Common myeloid progenitor, CD34-positive (primary cell): ENCODE measurements at regions not wholly inside any gene's neighbourhood (a gene's known extent, or its start where the extent isn't known, plus 50 kb on each side); places are given as distances from the start of the nearest gene placed in this dataset.

Source experiments
- CTCF ChIA-PET: fragments of 350-600 bp; sonication (Branson Sonifier 250); formaldehyde crosslinking; loops from one replicate; lab custom pipeline; 2021; ENCODE audit warnings: antibody characterized with exemption; lab: Charles Lee
- POLR2A ChIA-PET: fragments of 350-600 bp; sonication (Branson Sonifier 250); formaldehyde crosslinking; loops from one replicate; lab custom pipeline; 2021; ENCODE audit warnings: antibody characterized with exemption; lab: Charles Lee
- DNase-seq, 3 donors: peaks; one replicate each; pipeline versions ENCODE4 v3.0.0 to v3.0.0-alpha.2; 2013
- H3K27ac ChIP-seq, 2 experiments: 1 replicate in 1 of 2; 2 replicates in 1 of 2; pipeline ENCODE4 v1.7.0; 2013; ENCODE audit warnings: inconsistent platforms in 2 of 2, low read length in 2 of 2, mild to moderate bottlenecking in 2 of 2, low read depth in 1 of 2, moderate library complexity in 1 of 2; ENCODE audit not compliant: severe bottlenecking in 2 of 2, insufficient read depth in 1 of 2, poor library complexity in 1 of 2
- H3K27me3 ChIP-seq, 5 experiments: replicated peaks in 2 of 5; 1 replicate in 3 of 5; 2 replicates in 2 of 5; pipeline versions ENCODE4 v1.6.1 to v1.7.0; 2013; ENCODE audit warnings: low read length in 4 of 5, mild to moderate bottlenecking in 2 of 5, moderate library complexity in 2 of 5, inconsistent platforms in 1 of 5; ENCODE audit not compliant: insufficient read depth in 5 of 5, control insufficient read depth in 4 of 5
- H3K36me3 ChIP-seq, 4 experiments: 1 replicate in 2 of 4; 2 replicates in 2 of 4; pipeline versions ENCODE4 v1.6.1 to v1.7.0; 2013; ENCODE audit warnings: low read length in 3 of 4, control low read depth in 1 of 4, mild to moderate bottlenecking in 1 of 4; ENCODE audit not compliant: control insufficient read depth in 4 of 4, insufficient read depth in 4 of 4
- H3K4me1 ChIP-seq, 4 experiments: 1 replicate in 3 of 4; 2 replicates in 1 of 4; pipeline versions ENCODE4 v1.6.1 to v1.7.1; 2013; ENCODE audit warnings: low read length in 3 of 4, mild to moderate bottlenecking in 3 of 4, control low read depth in 1 of 4, inconsistent platforms in 1 of 4, moderate library complexity in 1 of 4; ENCODE audit not compliant: control insufficient read depth in 4 of 4, insufficient read depth in 4 of 4; ENCODE audit errors: control extremely low read depth in 1 of 4
- H3K4me3 ChIP-seq, 7 experiments: 1 replicate in 4 of 7; 2 replicates in 3 of 7; pipeline versions ENCODE4 v1.5.1 to v1.7.0; 2013; ENCODE audit warnings: mild to moderate bottlenecking in 7 of 7, low read length in 6 of 7, moderate library complexity in 6 of 7, inconsistent platforms in 2 of 7, low read depth in 2 of 7, control low read depth in 1 of 7; ENCODE audit not compliant: insufficient read depth in 4 of 7, control insufficient read depth in 1 of 7; ENCODE audit errors: extremely low read depth in 1 of 7
- H3K9me3 ChIP-seq, 5 experiments: 1 replicate in 4 of 5; 2 replicates in 1 of 5; pipeline versions ENCODE4 v1.6.1 to v1.7.1; 2013; ENCODE audit warnings: low read length in 4 of 5, mild to moderate bottlenecking in 2 of 5, inconsistent platforms in 1 of 5, low read depth in 1 of 5, moderate library complexity in 1 of 5; ENCODE audit not compliant: control insufficient read depth in 4 of 5, insufficient read depth in 2 of 5; ENCODE audit errors: control extremely low read depth in 1 of 5
- WGBS: methylation state at CpG from one replicate; pipeline ENCODE4 v1.1.5; 2013; ENCODE audit not compliant: insufficient coverage; 5-methylcytosine and 5-hydroxymethylcytosine counted together

DNA sequence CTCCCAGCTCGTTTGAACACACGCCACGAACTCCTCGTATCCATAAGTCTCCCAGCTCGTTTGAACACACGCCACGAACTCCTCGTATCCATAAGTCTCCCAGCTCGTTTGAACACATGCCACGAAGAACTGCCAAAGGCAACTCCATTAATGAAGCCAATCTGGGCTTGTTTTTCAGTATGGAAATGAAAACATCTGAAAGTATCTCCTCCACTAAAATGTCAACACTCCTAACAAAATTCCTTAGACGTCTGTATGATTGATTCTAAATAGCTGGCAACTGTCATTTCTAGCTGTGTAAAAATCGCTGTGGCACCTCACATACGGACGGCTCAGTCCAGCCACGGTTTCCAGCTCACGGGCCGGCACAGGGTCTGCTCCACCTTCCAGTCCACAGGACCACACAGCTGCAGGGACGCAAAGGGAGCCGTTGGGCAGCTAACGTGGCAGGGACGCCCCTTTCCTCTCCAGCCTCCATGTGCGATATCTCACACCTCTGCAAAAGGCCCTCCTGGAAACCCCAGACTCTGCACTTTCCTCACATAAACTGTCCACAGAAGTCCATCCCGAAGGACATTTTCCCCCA lies 67.1 kb upstream of the METRNL start:
- WGBS, result 95% methylated on average over 15 of the region's 23 CpGs
- no peak overlapping the region for H3K27ac ChIP-seq

DNA sequence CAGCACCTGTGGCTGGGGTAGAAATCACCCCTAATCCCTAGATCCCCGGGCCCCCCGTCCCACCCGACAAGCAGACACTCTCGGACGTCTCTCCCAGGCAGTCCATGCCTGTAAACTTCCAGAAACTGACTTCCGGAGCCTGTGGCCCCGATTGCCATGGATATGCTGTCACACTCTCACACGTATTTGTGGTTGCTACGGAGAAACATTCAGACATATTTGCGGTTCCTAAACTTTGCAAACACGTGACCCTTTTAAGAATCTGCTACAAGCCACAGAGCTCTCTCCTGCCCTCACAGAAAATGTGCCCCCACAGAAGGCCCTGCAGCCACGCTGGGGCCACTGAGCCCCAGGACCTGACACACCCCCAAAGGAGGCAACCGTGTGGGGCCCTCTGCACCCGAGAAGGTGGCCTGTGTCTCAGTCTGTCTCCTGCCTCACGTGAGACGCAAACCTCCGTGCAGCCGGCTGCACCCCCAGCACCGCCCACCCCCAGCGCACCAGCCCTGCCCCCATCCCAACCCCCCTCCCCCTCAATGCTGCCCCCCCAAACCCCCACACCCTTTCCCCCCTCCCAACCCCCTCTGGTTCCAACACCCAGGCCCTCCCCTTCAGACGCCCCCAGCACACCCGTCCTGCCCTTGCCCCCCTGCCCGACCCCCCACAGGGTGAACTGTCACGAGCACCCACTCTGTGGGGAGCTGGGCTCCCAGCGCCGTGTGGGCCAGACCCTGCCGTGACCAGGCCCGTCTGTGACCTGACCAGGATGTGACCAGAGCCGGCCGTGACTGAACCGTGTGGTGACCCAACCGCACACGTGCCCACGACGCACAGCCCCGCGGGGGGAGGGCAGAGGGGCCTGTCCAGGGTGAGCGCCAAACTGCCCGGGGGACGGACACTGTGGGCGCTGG lies 66.3 kb upstream of the METRNL start:
- Histone ChIP-seq H3K27me3 (no peaks in the 10 kb centered on the region), H3K4me3 (no peak overlapping the region), H3K27ac (no peak overlapping the region), H3K4me1 (peaks cover 0 to 7% (median 1%) of the 10 kb centered on the region in 4 experiments), H3K36me3 (peaks cover 3 to 40% (median 15%) of the 10 kb centered on the region in 4 experiments), H3K9me3 (peaks cover 0 to 8% (median 7%) of the 10 kb centered on the region in 5 experiments)
- no peak for DNase-seq
- ChIA-PET POLR2A (interaction anchor here (0.6 kb wide), 1 partner anchor 10 kb away, joined by 3 read pairs; no protein-coding TSS in a partner anchor), CTCF (no interaction called here)
- 98% methylated on average over 32 of the region's 41 CpGs for WGBS

More for the DNA sequence above, 67.1 kb upstream of the METRNL start:
- H3K36me3 ChIP-seq, result peaks cover 2 to 40% (median 16%) of the 10 kb centered on the region in 4 experiments
- no peak overlapping the region for H3K4me3 ChIP-seq
- no peak for DNase-seq
- peaks cover 0 to under 1% (median 0%) of the 10 kb centered on the region in 5 experiments for H3K9me3 ChIP-seq
- POLR2A ChIA-PET, result no interaction called here
- no peaks in the 10 kb centered on the region for H3K27me3 ChIP-seq
- CTCF ChIA-PET, result interaction anchor here (0.8 to 1.7 kb wide), 4 partner anchors 8 to 26 kb away, joined by 3 to 4 read pairs (median 4); no protein-coding TSS in a partner anchor
- H3K4me1 ChIP-seq, result peaks cover 0 to 9% (median 1%) of the 10 kb centered on the region in 4 experiments

DNA sequence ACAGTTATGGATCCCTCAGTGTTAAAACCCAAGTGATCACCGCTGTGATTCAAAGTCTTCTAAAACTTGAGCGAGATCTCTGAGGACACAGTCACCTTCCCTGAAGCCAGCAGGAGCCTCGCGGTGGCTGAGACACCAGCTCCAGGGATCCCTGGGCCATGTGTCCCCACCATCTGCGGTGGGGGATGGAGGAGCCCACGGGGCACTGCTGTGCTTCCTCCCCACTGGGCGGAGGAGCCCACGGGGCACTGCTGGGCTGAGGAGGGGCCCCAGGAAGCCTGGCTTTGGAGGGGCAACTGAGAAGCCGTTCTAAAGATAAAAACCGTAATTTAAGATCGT lies 65.7 kb upstream of the METRNL start:
- Histone ChIP-seq H3K36me3 (peaks cover 2 to 40% (median 15%) of the 10 kb centered on the region in 4 experiments), H3K27me3 (no peaks in the 10 kb centered on the region), H3K9me3 (peaks cover 2 to 14% (median 11%) of the 10 kb centered on the region in 5 experiments), H3K27ac (no peak overlapping the region), H3K4me3 (no peak overlapping the region), H3K4me1 (peaks cover 0 to 7% (median 1%) of the 10 kb centered on the region in 4 experiments)
- DNase-seq, result no peak
- 82% methylated on average over 10 of the region's 11 CpGs for WGBS
- ChIA-PET CTCF (no interaction called here), POLR2A (no interaction called here)

DNA sequence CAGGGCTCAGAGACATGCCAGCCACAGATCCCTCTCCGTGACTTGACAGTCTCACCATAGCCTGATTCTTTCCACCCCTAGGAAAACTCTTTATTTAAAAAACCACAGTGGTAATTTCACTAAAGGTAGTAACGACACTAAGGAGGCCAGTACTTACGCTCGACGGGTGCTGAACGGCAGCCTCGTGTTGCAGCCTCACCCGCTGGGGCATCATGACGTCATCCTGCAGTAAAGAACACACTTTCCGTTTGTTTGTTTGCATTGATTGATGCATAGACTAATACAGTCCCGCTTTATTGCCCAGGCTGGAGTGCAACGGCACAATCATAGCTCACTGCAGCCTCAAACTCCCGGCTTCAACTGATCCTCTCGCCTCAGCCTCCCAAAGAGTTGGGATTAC lies 65.1 kb upstream of the METRNL start:
- no peaks in the 10 kb centered on the region for H3K27me3 ChIP-seq
- H3K27ac ChIP-seq, result no peak overlapping the region
- peaks cover 2 to 16% (median 14%) of the 10 kb centered on the region in 5 experiments for H3K9me3 ChIP-seq
- POLR2A ChIA-PET, result interaction anchor here (0.6 kb wide), 1 partner anchor 17 kb away, joined by 3 read pairs; no protein-coding TSS in a partner anchor
- peaks cover 2 to 43% (median 18%) of the 10 kb centered on the region in 4 experiments for H3K36me3 ChIP-seq
- no peak overlapping the region for H3K4me3 ChIP-seq
- WGBS, result 98% methylated on average over 14 of the region's 14 CpGs
- DNase-seq, result no peak
- CTCF ChIA-PET, result no interaction called here
- H3K4me1 ChIP-seq, result peaks cover 0 to 7% (median 1%) of the 10 kb centered on the region in 4 experiments

DNA sequence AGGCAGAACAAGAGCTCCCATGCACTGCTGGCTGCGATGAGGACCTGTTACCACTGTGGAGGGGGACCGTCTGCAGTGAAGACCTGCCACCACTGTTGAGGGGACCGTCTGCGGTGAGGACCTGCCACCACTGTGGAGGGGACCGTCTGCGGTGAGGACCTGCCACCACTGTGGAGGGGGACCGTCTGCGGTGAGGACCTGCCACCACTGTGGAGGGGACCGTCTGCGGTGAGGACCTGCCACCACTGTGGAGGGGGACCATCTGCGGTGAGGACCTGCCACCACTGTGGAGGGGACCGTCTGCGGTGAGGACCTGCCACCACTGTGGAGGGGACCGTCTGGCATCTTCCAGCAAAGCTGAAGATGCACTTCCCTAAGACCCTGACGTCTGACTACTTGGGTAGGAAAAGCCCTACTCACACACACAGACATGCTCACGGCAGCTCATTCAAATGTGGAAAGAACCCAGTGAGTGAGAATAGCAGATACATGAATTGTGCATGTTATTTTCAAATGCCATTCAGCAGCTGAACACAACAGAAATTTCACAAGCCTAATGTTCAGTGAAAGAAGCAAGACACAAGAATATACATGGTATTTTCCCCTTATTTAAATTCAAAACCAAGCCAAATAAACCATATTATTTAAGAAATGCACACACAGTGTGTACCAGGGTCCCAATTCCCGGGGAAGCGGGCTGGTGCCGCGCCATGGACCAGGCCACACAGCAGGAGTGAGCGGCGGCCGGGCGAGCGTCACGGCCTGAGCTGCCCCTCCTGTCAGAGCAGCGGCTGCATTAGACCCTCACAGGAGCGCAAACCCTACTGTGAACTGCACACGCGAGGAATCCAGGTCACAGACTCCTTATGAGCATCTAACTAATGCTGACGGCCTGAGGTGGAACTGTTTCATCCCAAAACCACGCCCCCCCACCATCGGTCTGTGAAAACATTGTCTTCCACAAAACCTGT lies 64.2 kb upstream of the METRNL start:
- H3K9me3 ChIP-seq, result peaks cover 2 to 16% (median 14%) of the 10 kb centered on the region in 5 experiments
- no peak overlapping the region for H3K4me3 ChIP-seq
- peaks cover 2 to 42% (median 16%) of the 10 kb centered on the region in 4 experiments for H3K36me3 ChIP-seq
- ChIA-PET CTCF (no interaction called here), POLR2A (interaction anchor here (0.6 kb wide), 1 partner anchor 18 kb away, joined by 3 read pairs; no protein-coding TSS in a partner anchor)
- WGBS, result 98% methylated on average over 22 of the region's 33 CpGs
- no peak for DNase-seq
- H3K4me1 ChIP-seq, result peaks cover 0 to 7% (median 1%) of the 10 kb centered on the region in 4 experiments
- no peaks in the 10 kb centered on the region for H3K27me3 ChIP-seq
- no peak overlapping the region for H3K27ac ChIP-seq

DNA sequence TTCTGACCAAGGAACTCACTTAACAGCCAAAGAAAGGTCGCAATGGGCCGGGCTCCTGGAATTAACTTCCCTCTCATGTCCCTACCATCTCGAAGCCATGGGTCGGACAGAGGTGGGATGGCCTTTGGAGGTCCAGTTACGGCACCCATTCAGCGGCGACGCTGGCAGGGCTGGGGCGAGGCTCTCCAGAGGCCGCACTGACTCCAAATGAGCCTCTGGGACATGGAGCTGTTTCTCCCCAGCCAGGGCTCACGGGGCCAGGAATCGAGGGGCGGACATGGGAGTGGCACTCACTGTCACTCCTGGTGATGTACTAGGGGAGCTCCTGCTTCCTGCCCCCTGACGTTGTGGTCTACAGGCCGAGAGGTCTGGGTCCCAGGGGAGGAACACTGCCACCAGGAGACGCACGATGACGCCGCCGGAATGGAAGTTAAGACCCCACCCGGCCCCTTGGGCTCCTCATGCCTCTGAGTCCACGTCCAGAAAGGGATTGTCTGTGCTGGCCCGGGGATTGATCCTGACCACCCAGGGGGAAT lies 60.7 kb upstream of the METRNL start:
- H3K4me1 ChIP-seq, result peaks cover 0 to 12% (median 2%) of the 10 kb centered on the region in 4 experiments

More for the DNA sequence above, 60.7 kb upstream of the METRNL start:
- DNase-seq, result no peak
- H3K36me3 ChIP-seq, result peaks cover 3 to 30% (median 14%) of the 10 kb centered on the region in 4 experiments
- H3K9me3 ChIP-seq, result peaks cover 2 to 16% (median 14%) of the 10 kb centered on the region in 5 experiments
- 96% methylated on average over 21 of the region's 23 CpGs for WGBS
- CTCF ChIA-PET, result interaction anchor here (0.6 kb wide), 1 partner anchor 9 kb away, joined by 3 read pairs; no protein-coding TSS in a partner anchor
- H3K27ac ChIP-seq, result no peak overlapping the region
- H3K4me3 ChIP-seq, result no peak overlapping the region
- H3K27me3 ChIP-seq, result no peaks in the 10 kb centered on the region
- POLR2A ChIA-PET, result no interaction called here
